GM06990 (cell line): ENCODE measurements at regions not wholly inside any gene's neighbourhood (a gene's known extent, or its start where the extent isn't known, plus 50 kb on each side); places are given as distances from the start of the nearest gene placed in this dataset.
"Not testable (repeated sequence)": the region's sequence is repeated elsewhere in the genome, so short reads cannot be mapped to it uniquely, and the experiment has no call there.

ENCODE experiments used
- DNase-seq: peaks from one replicate; pipeline ENCODE4 v3.0.0-alpha.2; 2011; ENCODE audit not compliant: insufficient read length; ENCODE audit errors: extremely low read depth
- H3K27me3 ChIP-seq: replicated peaks from 2 replicates; pipeline ENCODE4 v1.6.0; 2011; ENCODE audit warnings: low read length; ENCODE audit not compliant: control insufficient read depth, insufficient read depth
- H3K36me3 ChIP-seq: 2 replicates; pipeline ENCODE4 v1.5.1; 2011; ENCODE audit warnings: low read length; ENCODE audit not compliant: control insufficient read depth, insufficient read depth
- H3K4me3 ChIP-seq: replicated peaks from 2 replicates; pipeline ENCODE4 v1.5.1; 2011; ENCODE audit warnings: low read depth, mild to moderate bottlenecking, control low read depth, low read length
- CTCF ChIP-seq: IDR thresholded peaks from 2 replicates; pipeline ENCODE4 v1.5.1; 2011; ENCODE audit warnings: low read length, control low read depth, mild to moderate bottlenecking, inconsistent platforms; ENCODE audit not compliant: insufficient read depth, poor library complexity, severe bottlenecking

- H3K36me3 ChIP-seq: no peaks in the 10 kb centered on the region
- no peak for DNase-seq
- H3K4me3 ChIP-seq: no peak overlapping the region
- no peaks in the 10 kb centered on the region for H3K27me3 ChIP-seq
- no peak for TF ChIP-seq CTCF
These were observed 55.1 kb upstream of the SEPTIN5 start for GRCh38 chr22:19658967-19659804.

- Histone ChIP-seq H3K27me3 (no peaks in the 10 kb centered on the region), H3K4me3 (no peak overlapping the region), H3K36me3 (no peaks in the 10 kb centered on the region)
- no peak for DNase-seq
- TF ChIP-seq CTCF: no peak
These were observed 54.4 kb upstream of the SEPTIN5 start for GRCh38 chr22:19659805-19660345.

- not testable (repeated sequence) for DNase-seq, H3K4me3 ChIP-seq, H3K27me3 ChIP-seq, H3K36me3 ChIP-seq
These were observed 53.7 kb upstream of the SEPTIN5 start for GRCh38 chr22:19660583-19660982.

GRCh38 chr22:19661156-19661555 is 53.1 kb upstream of the SEPTIN5 start:
- Histone ChIP-seq H3K4me3 (no peak overlapping the region), H3K36me3 (no peaks in the 10 kb centered on the region), H3K27me3 (no peaks in the 10 kb centered on the region; the same call in 1 of the 2 replicates)
- no peak for TF ChIP-seq CTCF
- no peak for DNase-seq

- H3K4me3 ChIP-seq, H3K36me3 ChIP-seq, H3K27me3 ChIP-seq, DNase-seq: not testable (repeated sequence)
These were observed 52.1 kb upstream of the SEPTIN5 start for GRCh38 chr22:19662049-19662684.

GRCh38 chr22:19663286-19663815 is 51.0 kb upstream of the SEPTIN5 start:
- no peak for DNase-seq
- Histone ChIP-seq H3K27me3 (no peaks in the 10 kb centered on the region; the same call in 1 of the 2 replicates), H3K36me3 (no peaks in the 10 kb centered on the region), H3K4me3 (no peak overlapping the region)
- no peak for TF ChIP-seq CTCF
